Neuronal stem cell (in vitro differentiated cells): ENCODE measurements at regions not wholly inside any gene's neighbourhood (a gene's known extent, or its start where the extent isn't known, plus 50 kb on each side); places are given as distances from the start of the nearest gene placed in this dataset.
"Not testable (repeated sequence)": the region's sequence is repeated elsewhere in the genome, so short reads cannot be mapped to it uniquely, and the experiment has no call there.

Experiments
- DNase-seq: peaks from one replicate; pipeline ENCODE4 v3.0.0-alpha.2; 2013; ENCODE audit warnings: low spot score
- H2AFZ ChIP-seq: one replicate; pipeline ENCODE4 v1.6.1; 2013; ENCODE audit warnings: mild to moderate bottlenecking, low read length, inconsistent platforms
- H2AK5ac ChIP-seq: 2 replicates; pipeline ENCODE4 v1.6.1; 2013; ENCODE audit warnings: low read depth, mild to moderate bottlenecking, inconsistent platforms, low read length, moderate library complexity, mixed read lengths
- H2BK120ac ChIP-seq: 2 replicates; pipeline ENCODE4 v1.6.1; 2013; ENCODE audit warnings: low read depth, mild to moderate bottlenecking, inconsistent platforms, low read length, moderate library complexity, mixed read lengths
- H2BK12ac ChIP-seq: one replicate; pipeline ENCODE4 v1.6.1; 2013; ENCODE audit warnings: low read length, inconsistent platforms
- H2BK15ac ChIP-seq: 2 replicates; pipeline ENCODE4 v1.6.1; 2013; ENCODE audit warnings: mild to moderate bottlenecking, low read length, inconsistent platforms, mixed read lengths
- H2BK5ac ChIP-seq: one replicate; pipeline ENCODE4 v1.6.1; 2013; ENCODE audit warnings: inconsistent platforms, mild to moderate bottlenecking, low read length, moderate library complexity
- H3K14ac ChIP-seq: one replicate; pipeline ENCODE4 v1.6.1; 2013; ENCODE audit warnings: low read length, inconsistent platforms
- H3K18ac ChIP-seq: 2 replicates; pipeline ENCODE4 v1.6.1; 2013; ENCODE audit warnings: low read length, inconsistent platforms
- H3K23ac ChIP-seq: 2 replicates; pipeline ENCODE4 v1.6.1; 2013; ENCODE audit warnings: low read depth, mild to moderate bottlenecking, mixed read lengths, low read length, inconsistent platforms; ENCODE audit not compliant: poor library complexity
- H3K27ac ChIP-seq: replicated peaks from 3 replicates; pipeline ENCODE4 v1.5.1; 2013; ENCODE audit warnings: low read length, inconsistent platforms
- H3K27me3 ChIP-seq, 3 experiments: 2 replicates each; pipeline ENCODE4 v1.6.1; 2013; ENCODE audit warnings: low read length in 3 of 3, mild to moderate bottlenecking in 2 of 3, inconsistent platforms in 1 of 3, low read depth in 1 of 3, mixed read lengths in 1 of 3, moderate library complexity in 1 of 3; ENCODE audit not compliant: control insufficient read depth in 3 of 3, insufficient read depth in 3 of 3
- H3K36me3 ChIP-seq, 2 donors: replicated peaks in 1 of 2; 2 replicates each; pipeline ENCODE4 v1.6.1; 2013; ENCODE audit warnings: low read length in 2 of 2; ENCODE audit not compliant: control insufficient read depth in 2 of 2, insufficient read depth in 2 of 2
- H3K4ac ChIP-seq: 2 replicates; pipeline ENCODE4 v1.6.1; 2013; ENCODE audit warnings: inconsistent platforms, mild to moderate bottlenecking, low read length, moderate library complexity
- H3K4me1 ChIP-seq, 2 donors: 1 replicate in 1 of 2; 2 replicates in 1 of 2; pipeline ENCODE4 v1.6.1; 2013; ENCODE audit warnings: low read length in 2 of 2, low read depth in 1 of 2; ENCODE audit not compliant: control insufficient read depth in 2 of 2, insufficient read depth in 1 of 2
- H3K4me2 ChIP-seq: one replicate; pipeline ENCODE4 v1.6.1; 2013; ENCODE audit warnings: mild to moderate bottlenecking, low read length, inconsistent platforms; ENCODE audit not compliant: insufficient read depth, poor library complexity, severe bottlenecking
- H3K4me3 ChIP-seq, 2 donors: 2 replicates each; pipeline ENCODE4 v1.5.1; 2013; ENCODE audit warnings: low read length in 2 of 2, mild to moderate bottlenecking in 2 of 2, inconsistent platforms in 1 of 2, moderate library complexity in 1 of 2
- H3K79me1 ChIP-seq: one replicate; pipeline ENCODE4 v1.6.1; 2013; ENCODE audit warnings: low read depth, mild to moderate bottlenecking, inconsistent platforms, low read length, moderate library complexity
- H3K9ac ChIP-seq: one replicate; pipeline ENCODE4 v1.6.1; 2013; ENCODE audit warnings: mild to moderate bottlenecking, low read depth, low read length, inconsistent platforms; ENCODE audit not compliant: poor library complexity
- H3K9me3 ChIP-seq, 2 donors: replicated peaks in 1 of 2; 2 replicates each; pipeline versions ENCODE3 to v1.6.1; 2013; ENCODE audit warnings: low read length in 2 of 2, mild to moderate bottlenecking in 2 of 2, inconsistent platforms in 1 of 2, low read depth in 1 of 2, mixed read lengths in 1 of 2, moderate library complexity in 1 of 2; ENCODE audit not compliant: control insufficient read depth in 2 of 2, insufficient read depth in 1 of 2
- H4K8ac ChIP-seq: one replicate; pipeline ENCODE4 v1.6.1; 2013; ENCODE audit warnings: low read depth, mild to moderate bottlenecking, inconsistent platforms, low read length, moderate library complexity
- H4K91ac ChIP-seq: one replicate; pipeline ENCODE4 v1.6.1; 2013; ENCODE audit warnings: low read length, low read depth, mild to moderate bottlenecking, inconsistent platforms; ENCODE audit not compliant: poor library complexity
- WGBS, 2 donors: extraction: QIAGEN DNeasy Blood & Tissue Kit; methylation state at CpG; one replicate each; pipeline ENCODE4 v1.1.7; 2013; ENCODE audit warnings: missing lambda C conversion rate in 2 of 2, mixed read lengths in 1 of 2; ENCODE audit not compliant: insufficient read length in 2 of 2, insufficient replicate concordance in 1 of 2; ENCODE audit errors: extremely low coverage in 2 of 2; 5-methylcytosine and 5-hydroxymethylcytosine counted together

- H2AK5ac ChIP-seq, H3K4ac ChIP-seq, H3K9ac ChIP-seq, H3K4me2 ChIP-seq, H3K4me1 ChIP-seq, H2BK12ac ChIP-seq, DNase-seq, H3K23ac ChIP-seq, H3K4me3 ChIP-seq, H2AFZ ChIP-seq, H3K27me3 ChIP-seq, H3K36me3 ChIP-seq, H2BK120ac ChIP-seq, H3K27ac ChIP-seq, H3K18ac ChIP-seq, H2BK15ac ChIP-seq, H2BK5ac ChIP-seq, H4K91ac ChIP-seq, H3K79me1 ChIP-seq, H3K14ac ChIP-seq, H3K9me3 ChIP-seq, H4K8ac ChIP-seq: not testable (repeated sequence)
- no CpG with 5 or more reads among the region's 11 CpGs for WGBS, 2 donors
Observed at GRCh38 chr11:88045288-88045687, 130.0 kb downstream of the RAB38 start.

- H2BK15ac ChIP-seq, H3K14ac ChIP-seq, H2BK12ac ChIP-seq, H4K8ac ChIP-seq, H3K4me1 ChIP-seq, H3K9me3 ChIP-seq, H3K4me2 ChIP-seq, H2BK120ac ChIP-seq, H3K27ac ChIP-seq, H3K23ac ChIP-seq, H3K9ac ChIP-seq, H3K79me1 ChIP-seq, H3K4me3 ChIP-seq, H3K4ac ChIP-seq, DNase-seq, H4K91ac ChIP-seq, H2AFZ ChIP-seq, H3K27me3 ChIP-seq, H2AK5ac ChIP-seq, H3K18ac ChIP-seq, H2BK5ac ChIP-seq, H3K36me3 ChIP-seq: not testable (repeated sequence)
- WGBS, 2 donors = no CpG with 5 or more reads among the region's 5 CpGs
Observed at GRCh38 chr11:88044658-88045057, 130.6 kb downstream of the RAB38 start.

- Histone ChIP-seq H3K18ac (no peak overlapping the region), H4K91ac (no peak overlapping the region), H2BK120ac (no peak overlapping the region), H2AK5ac (no peak overlapping the region), H3K14ac (no peak overlapping the region), H3K27me3 (no peaks in the 10 kb centered on the region), H2BK12ac (no peak overlapping the region), H3K9ac (no peak overlapping the region), H2AFZ (no peak overlapping the region), H3K36me3 (no peaks in the 10 kb centered on the region), H3K4me1 (peaks cover 0 to 9% of the 10 kb centered on the region in 2 donors), H3K27ac (no peak overlapping the region), H3K4ac (no peak overlapping the region), H3K79me1 (no peaks in the 10 kb centered on the region), H3K9me3 (no peaks in the 10 kb centered on the region), H2BK5ac (no peak overlapping the region), H4K8ac (no peak overlapping the region), H3K23ac (no peak overlapping the region), H2BK15ac (no peak overlapping the region), H3K4me3 (no peak overlapping the region), H3K4me2 (no peak overlapping the region)
- no peak for DNase-seq
- WGBS, 2 donors = no CpG with 5 or more reads among the region's 3 CpGs
Observed at GRCh38 chr11:88043149-88043548, 132.1 kb downstream of the RAB38 start.

GRCh38 chr11:88042647-88043046 lies 132.6 kb downstream of the RAB38 start:
- no peak overlapping the region for H2AFZ ChIP-seq
- H3K23ac ChIP-seq = no peak overlapping the region
- H2BK15ac ChIP-seq = no peak overlapping the region
- H3K4ac ChIP-seq = no peak overlapping the region
- H3K4me3 ChIP-seq = no peak overlapping the region
- H3K27me3 ChIP-seq = no peaks in the 10 kb centered on the region
- no peak overlapping the region for H2AK5ac ChIP-seq
- H3K4me2 ChIP-seq = no peak overlapping the region
- no peak overlapping the region for H3K27ac ChIP-seq
- H4K8ac ChIP-seq = no peak overlapping the region
- H4K91ac ChIP-seq = no peak overlapping the region
- H3K14ac ChIP-seq = no peak overlapping the region
- H2BK12ac ChIP-seq = no peak overlapping the region
- no peak overlapping the region for H3K9ac ChIP-seq
- H3K9me3 ChIP-seq = no peaks in the 10 kb centered on the region
- no peak for DNase-seq
- H3K4me1 ChIP-seq = peaks cover 0 to 9% of the 10 kb centered on the region in 2 donors
- H3K36me3 ChIP-seq = no peaks in the 10 kb centered on the region
- H2BK5ac ChIP-seq = no peak overlapping the region
- no CpG with 5 or more reads among the region's 1 CpG for WGBS, 2 donors
- no peaks in the 10 kb centered on the region for H3K79me1 ChIP-seq
- no peak overlapping the region for H2BK120ac ChIP-seq
- H3K18ac ChIP-seq = no peak overlapping the region
